MM.1S (cell line): ENCODE measurements at regions not wholly inside any gene's neighbourhood (a gene's known extent, or its start where the extent isn't known, plus 50 kb on each side); places are given as distances from the start of the nearest gene placed in this dataset.

ENCODE experiments used
- CTCF ChIP-seq: fragments of 300-600 bp; sonication (generic); IDR thresholded peaks from 2 replicates; pipeline ENCODE4 v1.5.1; 2016; ENCODE audit warnings: antibody characterized with exemption, low read length, mixed read lengths
- EZH2 ChIP-seq: fragments of 300-600 bp; sonication (generic); optimal IDR thresholded peaks from 2 replicates; pipeline ENCODE3; 2017; ENCODE audit warnings: low read depth, mild to moderate bottlenecking, antibody characterized with exemption, low read length, mixed read lengths
- EZH2phosphoT487 ChIP-seq: fragments of 300-600 bp; sonication (generic); IDR thresholded peaks from 2 replicates; pipeline ENCODE4 v1.6.1; 2018; ENCODE audit warnings: antibody characterized with exemption, low read length

- TF ChIP-seq EZH2phosphoT487 (no peak), CTCF (no peak), EZH2 (no peak)
Observed at GRCh38 chr13:80924596-80924995, 583.7 kb upstream of the SPRY2 start.
